Astrocyte (in vitro differentiated cells and primary cell): ENCODE measurements at regions not wholly inside any gene's neighbourhood (a gene's known extent, or its start where the extent isn't known, plus 50 kb on each side); places are given as distances from the start of the nearest gene placed in this dataset.

Experiments
- CTCF ChIP-seq: IDR thresholded peaks from 2 replicates; pipeline ENCODE4 v1.5.1; 2011; ENCODE audit warnings: low read depth, mild to moderate bottlenecking, inconsistent platforms, low read length, moderate library complexity; ENCODE audit not compliant: insufficient read depth
- EZH2 ChIP-seq: IDR thresholded peaks from 2 replicates; pipeline ENCODE4 v1.6.1; 2012; ENCODE audit warnings: mild to moderate bottlenecking, low read length, inconsistent platforms; ENCODE audit not compliant: insufficient read depth

GRCh38 chr5:135644816-135645215 is 66.0 kb upstream of the CXCL14 start:
- TF ChIP-seq CTCF (no peak), EZH2 (no peak)
